Stimulated activated effector memory CD8-positive, alpha-beta T cell treated with anti-CD3 and anti-CD28 coated beads, Interleukin-12 subunit alpha, Interleukin-12 subunit beta, amount 100 ng/mL, for 72 hours (primary cell): ENCODE measurements at regions not wholly inside any gene's neighbourhood (a gene's known extent, or its start where the extent isn't known, plus 50 kb on each side); places are given as distances from the start of the nearest gene placed in this dataset.

Source experiments
- ATAC-seq: fragments of 150-1000 bp; cut with Tn5 transposase; 2 replicates; pipeline ENCODE4 v1.10.0; 2021
- DNase-seq, 2 donors: peaks; one replicate each; pipeline ENCODE4 v3.0.0; 2021 to 2022; ENCODE audit warnings: low spot score in 2 of 2
- H3K27ac Mint-ChIP-seq: one replicate; pipeline ENCODE4 v1.8.0; 2022; ENCODE audit warnings: mild to moderate bottlenecking, mixed read lengths
- H3K36me3 Mint-ChIP-seq: one replicate; pipeline ENCODE4 v1.8.0; 2022; ENCODE audit warnings: mild to moderate bottlenecking, mixed read lengths
- H3K4me1 Mint-ChIP-seq: one replicate; pipeline ENCODE4 v1.8.0; 2022; ENCODE audit warnings: mixed read lengths
- H3K4me3 Mint-ChIP-seq: one replicate; pipeline ENCODE4 v1.8.0; 2022; ENCODE audit warnings: mild to moderate bottlenecking, mixed read lengths
- H3K9me3 Mint-ChIP-seq: one replicate; pipeline ENCODE4 v1.8.0; 2022; ENCODE audit warnings: mixed read lengths

- H3K4me3 Mint-ChIP-seq = no peak overlapping the region
- DNase-seq = no peak
- H3K27ac Mint-ChIP-seq = no peak overlapping the region
- H3K36me3 Mint-ChIP-seq = no peaks in the 10 kb centered on the region
- H3K9me3 Mint-ChIP-seq = no peaks in the 10 kb centered on the region
- ATAC-seq = no peak
- H3K4me1 Mint-ChIP-seq = no peaks in the 10 kb centered on the region
These were observed 139.9 kb upstream of the GAS1 start for GRCh38 chr9:87087197-87087596.

GRCh38 chr9:87088192-87088591, 140.9 kb upstream of the GAS1 start:
- no peaks in the 10 kb centered on the region for H3K9me3 Mint-ChIP-seq
- H3K4me3 Mint-ChIP-seq = no peak overlapping the region
- ATAC-seq (no peak), DNase-seq (no peak)
- H3K4me1 Mint-ChIP-seq = no peaks in the 10 kb centered on the region
- no peak overlapping the region for H3K27ac Mint-ChIP-seq
- no peaks in the 10 kb centered on the region for H3K36me3 Mint-ChIP-seq

GRCh38 chr9:87088621-87089365, 141.5 kb upstream of the GAS1 start:
- no peak overlapping the region for H3K27ac Mint-ChIP-seq
- no peaks in the 10 kb centered on the region for H3K4me1 Mint-ChIP-seq
- H3K4me3 Mint-ChIP-seq = no peak overlapping the region
- no peaks in the 10 kb centered on the region for H3K36me3 Mint-ChIP-seq
- no peaks in the 10 kb centered on the region for H3K9me3 Mint-ChIP-seq
- DNase-seq (no peak), ATAC-seq (no peak)

GRCh38 chr9:87089506-87089905, 142.2 kb upstream of the GAS1 start:
- Mint-ChIP-seq H3K36me3 (no peaks in the 10 kb centered on the region), H3K27ac (no peak overlapping the region), H3K9me3 (no peaks in the 10 kb centered on the region), H3K4me3 (no peak overlapping the region), H3K4me1 (no peaks in the 10 kb centered on the region)
- DNase-seq (no peak), ATAC-seq (no peak)

- ATAC-seq = no peak
These were observed 142.6 kb upstream of the GAS1 start for GRCh38 chr9:87089929-87090328.

GRCh38 chr9:87093777-87094176, 146.5 kb upstream of the GAS1 start:
- Mint-ChIP-seq H3K4me3 (no peak overlapping the region), H3K36me3 (no peaks in the 10 kb centered on the region), H3K27ac (no peak overlapping the region), H3K9me3 (no peaks in the 10 kb centered on the region), H3K4me1 (no peaks in the 10 kb centered on the region)
- DNase-seq (no peak), ATAC-seq (no peak)

More at GRCh38 chr9:87089929-87090328, 142.6 kb upstream of the GAS1 start:
- Mint-ChIP-seq H3K27ac (no peak overlapping the region), H3K4me3 (no peak overlapping the region), H3K36me3 (no peaks in the 10 kb centered on the region), H3K9me3 (no peaks in the 10 kb centered on the region), H3K4me1 (no peaks in the 10 kb centered on the region)
- DNase-seq = no peak

GRCh38 chr9:87095951-87096350, 148.6 kb upstream of the GAS1 start:
- H3K4me3 Mint-ChIP-seq = no peak overlapping the region
- H3K27ac Mint-ChIP-seq = no peak overlapping the region
- H3K9me3 Mint-ChIP-seq = no peaks in the 10 kb centered on the region
- ATAC-seq (no peak), DNase-seq (no peak)
- H3K36me3 Mint-ChIP-seq = no peaks in the 10 kb centered on the region
- H3K4me1 Mint-ChIP-seq = no peaks in the 10 kb centered on the region

- H3K27ac Mint-ChIP-seq = no peak overlapping the region
- no peaks in the 10 kb centered on the region for H3K4me1 Mint-ChIP-seq
- no peaks in the 10 kb centered on the region for H3K36me3 Mint-ChIP-seq
- DNase-seq (no peak), ATAC-seq (no peak)
- H3K9me3 Mint-ChIP-seq = no peaks in the 10 kb centered on the region
- H3K4me3 Mint-ChIP-seq = no peak overlapping the region
These were observed 149.2 kb upstream of the GAS1 start for GRCh38 chr9:87096506-87096905.

GRCh38 chr9:87097238-87097637, 149.9 kb upstream of the GAS1 start:
- Mint-ChIP-seq H3K36me3 (no peaks in the 10 kb centered on the region), H3K4me3 (no peak overlapping the region), H3K27ac (no peak overlapping the region), H3K9me3 (no peaks in the 10 kb centered on the region), H3K4me1 (no peaks in the 10 kb centered on the region)
- DNase-seq (no peak), ATAC-seq (no peak)

GRCh38 chr9:87099407-87099806, 152.1 kb upstream of the GAS1 start:
- Mint-ChIP-seq H3K9me3 (no peaks in the 10 kb centered on the region), H3K36me3 (no peaks in the 10 kb centered on the region), H3K27ac (no peak overlapping the region), H3K4me3 (no peak overlapping the region), H3K4me1 (no peaks in the 10 kb centered on the region)
- DNase-seq (no peak), ATAC-seq (no peak)

- DNase-seq (no peak), ATAC-seq (no peak)
- no peaks in the 10 kb centered on the region for H3K9me3 Mint-ChIP-seq
- no peak overlapping the region for H3K27ac Mint-ChIP-seq
- H3K4me3 Mint-ChIP-seq = no peak overlapping the region
- H3K4me1 Mint-ChIP-seq = no peaks in the 10 kb centered on the region
- H3K36me3 Mint-ChIP-seq = no peaks in the 10 kb centered on the region
These were observed 152.7 kb upstream of the GAS1 start for GRCh38 chr9:87100001-87100400.

- no peak overlapping the region for H3K4me3 Mint-ChIP-seq
- ATAC-seq (no peak), DNase-seq (no peak)
- no peak overlapping the region for H3K27ac Mint-ChIP-seq
- no peaks in the 10 kb centered on the region for H3K36me3 Mint-ChIP-seq
- no peaks in the 10 kb centered on the region for H3K4me1 Mint-ChIP-seq
- no peaks in the 10 kb centered on the region for H3K9me3 Mint-ChIP-seq
These were observed 154.8 kb upstream of the GAS1 start for GRCh38 chr9:87102126-87102525.

- no peaks in the 10 kb centered on the region for H3K4me1 Mint-ChIP-seq
- no peaks in the 10 kb centered on the region for H3K36me3 Mint-ChIP-seq
- H3K4me3 Mint-ChIP-seq = no peak overlapping the region
- no peak overlapping the region for H3K27ac Mint-ChIP-seq
- DNase-seq (no peak), ATAC-seq (no peak)
- no peaks in the 10 kb centered on the region for H3K9me3 Mint-ChIP-seq
These were observed 159.8 kb upstream of the GAS1 start for GRCh38 chr9:87107072-87107471.

- DNase-seq = no peak
- no peak overlapping the region for H3K27ac Mint-ChIP-seq
- H3K4me1 Mint-ChIP-seq = no peaks in the 10 kb centered on the region
- H3K4me3 Mint-ChIP-seq = no peak overlapping the region
- H3K9me3 Mint-ChIP-seq = no peaks in the 10 kb centered on the region
- H3K36me3 Mint-ChIP-seq = no peaks in the 10 kb centered on the region
- ATAC-seq = no peak
These were observed 161.4 kb upstream of the GAS1 start for GRCh38 chr9:87108661-87109060.

GRCh38 chr9:87109231-87109631, 161.9 kb upstream of the GAS1 start:
- no peaks in the 10 kb centered on the region for H3K36me3 Mint-ChIP-seq
- ATAC-seq (no peak), DNase-seq (no peak)
- H3K9me3 Mint-ChIP-seq = no peaks in the 10 kb centered on the region
- no peaks in the 10 kb centered on the region for H3K4me1 Mint-ChIP-seq
- no peak overlapping the region for H3K27ac Mint-ChIP-seq
- H3K4me3 Mint-ChIP-seq = no peak overlapping the region

GRCh38 chr9:87109851-87110250, 162.5 kb upstream of the GAS1 start:
- H3K36me3 Mint-ChIP-seq = no peaks in the 10 kb centered on the region
- H3K9me3 Mint-ChIP-seq = no peaks in the 10 kb centered on the region
- no peak overlapping the region for H3K4me3 Mint-ChIP-seq
- no peak overlapping the region for H3K27ac Mint-ChIP-seq
- no peak for DNase-seq
- no peak for ATAC-seq
- H3K4me1 Mint-ChIP-seq = no peaks in the 10 kb centered on the region

- Mint-ChIP-seq H3K4me1 (no peaks in the 10 kb centered on the region), H3K4me3 (no peak overlapping the region), H3K27ac (no peak overlapping the region), H3K9me3 (no peaks in the 10 kb centered on the region), H3K36me3 (no peaks in the 10 kb centered on the region)
- no peak for DNase-seq
- no peak for ATAC-seq
These were observed 163.7 kb upstream of the GAS1 start for GRCh38 chr9:87111010-87111409.
